ENCODE measurements at regions not wholly inside any gene's neighbourhood (a gene's known extent, or its start where the extent isn't known, plus 50 kb on each side); places are given as distances from the start of the nearest gene placed in this dataset.

DNA sequence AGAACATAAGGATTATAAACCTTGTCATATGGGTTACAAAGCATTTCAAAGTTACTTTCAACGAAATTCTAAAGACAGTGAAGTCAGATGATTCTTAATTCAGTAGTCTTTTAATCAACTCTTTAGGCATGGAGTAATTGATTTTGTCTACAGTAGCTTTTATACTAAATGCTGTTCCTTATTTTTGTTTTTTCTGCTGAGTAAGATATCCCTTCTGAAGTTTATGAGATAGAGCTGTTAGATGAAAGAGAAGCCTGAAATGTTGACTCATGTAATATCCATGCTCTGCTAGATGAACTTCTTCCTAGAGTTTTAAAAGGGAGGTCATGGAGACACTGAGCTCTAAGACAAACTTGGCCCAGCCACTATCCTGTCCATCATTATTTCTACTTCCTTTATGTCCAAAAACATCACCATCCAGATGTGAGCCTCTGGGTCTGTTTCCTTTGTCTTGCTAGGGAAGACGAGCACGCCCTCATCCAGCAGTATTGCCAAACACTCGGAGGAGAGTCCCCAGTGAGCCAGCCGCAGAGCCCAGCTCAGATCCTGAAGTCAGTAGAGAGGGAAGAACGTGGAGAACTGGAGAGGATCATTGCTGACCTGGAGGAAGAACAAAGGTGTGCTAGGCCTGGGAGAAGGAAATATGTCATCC is 550.3 kb downstream of the UTRN start:
- no peak overlapping the region for H3K9ac ChIP-seq (ENCODE audit: low read depth in 1 of 2, low read length in 2 of 2)
- WGBS, result 92% methylated on average over 6 of the region's 6 CpGs
- H3K36me3 ChIP-seq (ENCODE audit: control insufficient read depth in 4 of 4, insufficient read depth in 3 of 4, low read depth in 1 of 4, low read length in 3 of 4), result peaks cover 4 to 37% (median 32%) of the 10 kb centered on the region in 4 donors

More for the DNA sequence above, 550.3 kb downstream of the UTRN start:
- no peaks in the 10 kb centered on the region for H3K4me1 ChIP-seq (ENCODE audit: control insufficient read depth in 4 of 4, insufficient read depth in 4 of 4, low read length in 3 of 4)
- no peaks in the 10 kb centered on the region for H3K9me3 ChIP-seq (ENCODE audit: control insufficient read depth in 4 of 4, low read length in 3 of 4)
- H3K4me3 ChIP-seq (ENCODE audit: low read depth in 1 of 3, low read length in 3 of 3), result no peak overlapping the region
- DNase-seq (ENCODE audit: low spot score), result no peak
- H3K27me3 ChIP-seq (ENCODE audit: control insufficient read depth in 4 of 4, insufficient read depth in 4 of 4, low read length in 3 of 4), result no peaks in the 10 kb centered on the region
- no peak overlapping the region for H3K27ac ChIP-seq (ENCODE audit: low read depth in 1 of 2, low read length in 2 of 2)
- TF ChIP-seq HNF4A (conservative IDR thresholded peaks at IDR 0.05) (no peak), YY1 (IDR thresholded peaks at IDR 0.05) (no peak), FOXA2 (IDR thresholded peaks at IDR 0.05) (no peak), MAX (IDR thresholded peaks at IDR 0.05) (no peak), NR2F2 (IDR thresholded peaks at IDR 0.05) (no peak), RAD21 (IDR thresholded peaks at IDR 0.05) (no peak), JUND (IDR thresholded peaks at IDR 0.05) (no peak), HNF4G (IDR thresholded peaks at IDR 0.05) (no peak), EGR1 (IDR thresholded peaks at IDR 0.05; ENCODE audit: low read depth in 2 of 2) (no peak), ZBTB33 (IDR thresholded peaks at IDR 0.05) (no peak), SP1 (IDR thresholded peaks at IDR 0.05) (no peak), TAF1 (conservative IDR thresholded peaks at IDR 0.05) (no peak), RXRA (IDR thresholded peaks at IDR 0.05) (no peak), CTCF (IDR thresholded peaks at IDR 0.05; ENCODE audit: low read depth, low read length, missing input control) (no peak)
- TF ChIP-seq, protein P1, sequence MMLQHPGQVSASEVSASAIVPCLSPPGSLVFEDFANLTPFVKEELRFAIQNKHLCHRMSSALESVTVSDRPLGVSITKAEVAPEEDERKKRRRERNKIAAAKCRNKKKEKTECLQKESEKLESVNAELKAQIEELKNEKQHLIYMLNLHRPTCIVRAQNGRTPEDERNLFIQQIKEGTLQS (IDR thresholded peaks at IDR 0.05), result no peak
- TF ChIP-seq, protein P2, sequence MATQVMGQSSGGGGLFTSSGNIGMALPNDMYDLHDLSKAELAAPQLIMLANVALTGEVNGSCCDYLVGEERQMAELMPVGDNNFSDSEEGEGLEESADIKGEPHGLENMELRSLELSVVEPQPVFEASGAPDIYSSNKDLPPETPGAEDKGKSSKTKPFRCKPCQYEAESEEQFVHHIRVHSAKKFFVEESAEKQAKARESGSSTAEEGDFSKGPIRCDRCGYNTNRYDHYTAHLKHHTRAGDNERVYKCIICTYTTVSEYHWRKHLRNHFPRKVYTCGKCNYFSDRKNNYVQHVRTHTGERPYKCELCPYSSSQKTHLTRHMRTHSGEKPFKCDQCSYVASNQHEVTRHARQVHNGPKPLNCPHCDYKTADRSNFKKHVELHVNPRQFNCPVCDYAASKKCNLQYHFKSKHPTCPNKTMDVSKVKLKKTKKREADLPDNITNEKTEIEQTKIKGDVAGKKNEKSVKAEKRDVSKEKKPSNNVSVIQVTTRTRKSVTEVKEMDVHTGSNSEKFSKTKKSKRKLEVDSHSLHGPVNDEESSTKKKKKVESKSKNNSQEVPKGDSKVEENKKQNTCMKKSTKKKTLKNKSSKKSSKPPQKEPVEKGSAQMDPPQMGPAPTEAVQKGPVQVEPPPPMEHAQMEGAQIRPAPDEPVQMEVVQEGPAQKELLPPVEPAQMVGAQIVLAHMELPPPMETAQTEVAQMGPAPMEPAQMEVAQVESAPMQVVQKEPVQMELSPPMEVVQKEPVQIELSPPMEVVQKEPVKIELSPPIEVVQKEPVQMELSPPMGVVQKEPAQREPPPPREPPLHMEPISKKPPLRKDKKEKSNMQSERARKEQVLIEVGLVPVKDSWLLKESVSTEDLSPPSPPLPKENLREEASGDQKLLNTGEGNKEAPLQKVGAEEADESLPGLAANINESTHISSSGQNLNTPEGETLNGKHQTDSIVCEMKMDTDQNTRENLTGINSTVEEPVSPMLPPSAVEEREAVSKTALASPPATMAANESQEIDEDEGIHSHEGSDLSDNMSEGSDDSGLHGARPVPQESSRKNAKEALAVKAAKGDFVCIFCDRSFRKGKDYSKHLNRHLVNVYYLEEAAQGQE (IDR thresholded peaks at IDR 0.05), result no peak

All from liver (tissue), 8 donors.